ENCODE measurements at regions not wholly inside any gene's neighbourhood (a gene's known extent, or its start where the extent isn't known, plus 50 kb on each side); places are given as distances from the start of the nearest gene placed in this dataset.

- Histone ChIP-seq H4K20me1 (ENCODE audit: control insufficient read depth, extremely low read depth, insufficient read depth, low read length) (no peaks in the 10 kb centered on the region), H3K4me2 (ENCODE audit: extremely low read depth, insufficient read depth, low read length) (no peak overlapping the region), H3K9me3 (ENCODE audit: control insufficient read depth, insufficient read depth, low read depth, low read length) (no peaks in the 10 kb centered on the region), H3K27me3 (ENCODE audit: control insufficient read depth, insufficient read depth, low read length) (no peaks in the 10 kb centered on the region), H3K4me3 (replicated peaks in 1 of 4; ENCODE audit: control extremely low read depth in 1 of 4, insufficient read depth in 1 of 4, low read depth in 3 of 4, low read length in 4 of 4) (no peak overlapping the region), H2AFZ (ENCODE audit: low read length) (no peak overlapping the region), H3K4me1 (ENCODE audit: control insufficient read depth, extremely low read depth, insufficient read depth, low read length) (no peaks in the 10 kb centered on the region), H3K79me2 (ENCODE audit: control insufficient read depth, insufficient read depth, low read length) (no peaks in the 10 kb centered on the region), H3K9ac (ENCODE audit: insufficient read depth, low read length) (no peak overlapping the region), H3K36me3 (ENCODE audit: control insufficient read depth, insufficient read depth, low read length) (no peaks in the 10 kb centered on the region), H3K27ac (ENCODE audit: insufficient read depth, low read length) (no peak overlapping the region)
- TF ChIP-seq CTCF (conservative IDR thresholded peaks at IDR 0.05 in 1 of 2, IDR thresholded peaks at IDR 0.05 in 1 of 2; ENCODE audit: low read depth in 1 of 2, low read length in 2 of 2) (no peak), EZH2 (IDR thresholded peaks at IDR 0.05; ENCODE audit: low read length, missing control alignments) (no peak)
- no peak for DNase-seq (ENCODE audit: low read depth in 2 of 2)
Measured at GRCh38 chr4:114527637-114528036, 71.0 kb upstream of the UGT8 start.

GRCh38 chr4:114535725-114536124, 62.9 kb upstream of the UGT8 start:
- DNase-seq (ENCODE audit: low read depth in 2 of 2) = no peak
- H3K4me2 ChIP-seq (ENCODE audit: extremely low read depth, insufficient read depth, low read length) = no peak overlapping the region
- no peak overlapping the region for H3K27ac ChIP-seq (ENCODE audit: insufficient read depth, low read length)
- H3K4me1 ChIP-seq (ENCODE audit: control insufficient read depth, extremely low read depth, insufficient read depth, low read length) = no peaks in the 10 kb centered on the region
- no peaks in the 10 kb centered on the region for H3K36me3 ChIP-seq (ENCODE audit: control insufficient read depth, insufficient read depth, low read length)
- no peaks in the 10 kb centered on the region for H3K27me3 ChIP-seq (ENCODE audit: control insufficient read depth, insufficient read depth, low read length)
- no peak overlapping the region for H3K9ac ChIP-seq (ENCODE audit: insufficient read depth, low read length)
- H3K4me3 ChIP-seq (replicated peaks in 1 of 4; ENCODE audit: control extremely low read depth in 1 of 4, insufficient read depth in 1 of 4, low read depth in 3 of 4, low read length in 4 of 4) = no peak overlapping the region
- TF ChIP-seq EZH2 (IDR thresholded peaks at IDR 0.05; ENCODE audit: low read length, missing control alignments) (no peak), CTCF (conservative IDR thresholded peaks at IDR 0.05 in 1 of 2, IDR thresholded peaks at IDR 0.05 in 1 of 2; ENCODE audit: low read depth in 1 of 2, low read length in 2 of 2) (no peak)
- H3K9me3 ChIP-seq (ENCODE audit: control insufficient read depth, insufficient read depth, low read depth, low read length) = no peaks in the 10 kb centered on the region
- H3K79me2 ChIP-seq (ENCODE audit: control insufficient read depth, insufficient read depth, low read length) = no peaks in the 10 kb centered on the region
- no peaks in the 10 kb centered on the region for H4K20me1 ChIP-seq (ENCODE audit: control insufficient read depth, extremely low read depth, insufficient read depth, low read length)
- H2AFZ ChIP-seq (ENCODE audit: low read length) = no peak overlapping the region

- H2AFZ ChIP-seq (ENCODE audit: low read length) = no peak overlapping the region
- H3K9ac ChIP-seq (ENCODE audit: insufficient read depth, low read length) = no peak overlapping the region
- no peaks in the 10 kb centered on the region for H4K20me1 ChIP-seq (ENCODE audit: control insufficient read depth, extremely low read depth, insufficient read depth, low read length)
- no peaks in the 10 kb centered on the region for H3K4me1 ChIP-seq (ENCODE audit: control insufficient read depth, extremely low read depth, insufficient read depth, low read length)
- no peaks in the 10 kb centered on the region for H3K9me3 ChIP-seq (ENCODE audit: control insufficient read depth, insufficient read depth, low read depth, low read length)
- DNase-seq (ENCODE audit: low read depth in 2 of 2) = no peak
- H3K4me3 ChIP-seq (replicated peaks in 1 of 4; ENCODE audit: control extremely low read depth in 1 of 4, insufficient read depth in 1 of 4, low read depth in 3 of 4, low read length in 4 of 4) = no peak overlapping the region
- H3K4me2 ChIP-seq (ENCODE audit: extremely low read depth, insufficient read depth, low read length) = no peak overlapping the region
- no peak for TF ChIP-seq EZH2 (IDR thresholded peaks at IDR 0.05; ENCODE audit: low read length, missing control alignments)
- no peak for TF ChIP-seq CTCF (conservative IDR thresholded peaks at IDR 0.05 in 1 of 2, IDR thresholded peaks at IDR 0.05 in 1 of 2; ENCODE audit: low read depth in 1 of 2, low read length in 2 of 2)
- H3K79me2 ChIP-seq (ENCODE audit: control insufficient read depth, insufficient read depth, low read length) = no peaks in the 10 kb centered on the region
- H3K27ac ChIP-seq (ENCODE audit: insufficient read depth, low read length) = no peak overlapping the region
- H3K27me3 ChIP-seq (ENCODE audit: control insufficient read depth, insufficient read depth, low read length) = no peaks in the 10 kb centered on the region
- no peaks in the 10 kb centered on the region for H3K36me3 ChIP-seq (ENCODE audit: control insufficient read depth, insufficient read depth, low read length)
Measured at GRCh38 chr4:114537352-114537751, 61.3 kb upstream of the UGT8 start.

Data from fibroblast of lung (primary cell).